A549 (cell line): ENCODE measurements at regions not wholly inside any gene's neighbourhood (a gene's known extent, or its start where the extent isn't known, plus 50 kb on each side); places are given as distances from the start of the nearest gene placed in this dataset.

Experiments
- CTCF ChIP-seq: fragments of >200 bp; sonication (Bioruptor Twin); formaldehyde crosslinking; IDR thresholded peaks from 3 replicates; pipeline ENCODE4 v1.5.1; 2016
- HOXA7 ChIP-seq: fragments of 250-450 bp; sonication (Bioruptor Pico); IDR thresholded peaks from 2 replicates; pipeline ENCODE4 v1.5.0; 2020; ENCODE audit warnings: mild to moderate bottlenecking, moderate library complexity
- JUN ChIP-seq, 2 experiments: fragments of >200 bp; sonication (Bioruptor Twin); formaldehyde crosslinking; IDR thresholded peaks; 2 replicates in 1 of 2; 3 replicates in 1 of 2; pipeline ENCODE4 v1.6.1; 2016 to 2017
- MAZ ChIP-seq: fragments of 150-350 bp; IDR thresholded peaks from 2 replicates; pipeline ENCODE4 v1.6.1; 2014; ENCODE audit warnings: antibody characterized with exemption, low read depth, low read length, borderline replicate concordance
- POLR2A ChIP-seq: IDR thresholded peaks from 2 replicates; pipeline ENCODE4 v1.6.1; 2012; ENCODE audit warnings: mild to moderate bottlenecking, low read length
- RAD21 ChIP-seq, 2 experiments: fragments of >200 bp in 1 of 2; sonication (Bioruptor Twin) in 1 of 2; formaldehyde crosslinking in 1 of 2; IDR thresholded peaks in 1 of 2; conservative IDR thresholded peaks in 1 of 2; 2 replicates in 1 of 2; 3 replicates in 1 of 2; pipeline ENCODE4 v1.6.1; 2012 to 2018; ENCODE audit warnings: inconsistent platforms in 1 of 2
- ZNF302 ChIP-seq: fragments of 250-450 bp; sonication (Bioruptor Pico); IDR thresholded peaks from 2 replicates; pipeline ENCODE4 v1.9.0; 2021; ENCODE audit warnings: inconsistent platforms, mild to moderate bottlenecking, moderate library complexity

GRCh38 chr7:63931985-63932577 is 66.6 kb upstream of the ZNF722 start:
- TF ChIP-seq CTCF (no peak), POLR2A (no peak), MAZ (no peak), JUN (IDR thresholded peaks at IDR 0.05) (no peak), ZNF302 (CRISPR knock-in tag) (no peak), RAD21 (conservative IDR thresholded peaks at IDR 0.05 in 1 of 2, IDR thresholded peaks at IDR 0.05 in 1 of 2) (no peak), HOXA7 (CRISPR knock-in tag) (no peak)
